ENCODE measurements at regions not wholly inside any gene's neighbourhood (a gene's known extent, or its start where the extent isn't known, plus 50 kb on each side); places are given as distances from the start of the nearest gene placed in this dataset.

DNA sequence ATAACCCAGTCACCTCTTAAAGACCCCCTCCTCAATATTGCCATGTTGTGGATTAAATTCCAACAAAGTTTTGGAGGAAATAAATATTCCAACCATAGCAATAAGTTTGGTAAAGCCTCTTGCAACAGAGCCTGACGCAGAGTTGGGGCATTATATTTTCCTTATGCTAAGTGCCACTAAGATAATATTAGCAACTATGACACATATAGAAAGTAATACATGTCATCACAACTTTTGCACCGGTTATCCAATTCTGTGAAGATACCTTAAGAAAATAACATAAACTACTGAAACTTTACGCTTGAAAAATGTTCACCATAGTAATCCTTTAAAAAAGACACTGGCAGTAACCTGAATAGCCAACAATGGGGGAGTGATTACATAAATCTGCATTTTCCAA is 52.2 kb upstream of the TRERF1 start:
- Histone ChIP-seq H3K27ac (ENCODE audit: control insufficient read depth, insufficient read depth) (no peak overlapping the region), H4K20me1 (ENCODE audit: control insufficient read depth, insufficient read depth) (no peaks in the 10 kb centered on the region), H3K4me1 (ENCODE audit: control insufficient read depth, insufficient read depth, low read length) (peaks cover 38% of the 10 kb centered on the region), H2AFZ (ENCODE audit: control insufficient read depth, low read depth, low read length) (no peak overlapping the region), H3K4me2 (ENCODE audit: control insufficient read depth, insufficient read depth) (peak overlapping the region; percentile 0; the same call in 1 of the 2 replicates), H3K4me3 (no peak overlapping the region), H3K36me3 (ENCODE audit: control insufficient read depth in 2 of 2, insufficient read depth in 2 of 2, low read length in 1 of 2) (no peaks in the 10 kb centered on the region), H3K9me3 (replicated peaks; ENCODE audit: control insufficient read depth, insufficient read depth, low read length) (no peaks in the 10 kb centered on the region; the same call in 2 of the 3 replicates), H3K9ac (ENCODE audit: control insufficient read depth, insufficient read depth, low read length) (no peak overlapping the region), H3K27me3 (replicated peaks in 1 of 2; ENCODE audit: control insufficient read depth in 2 of 2, insufficient read depth in 2 of 2, low read length in 1 of 2) (no peaks in the 10 kb centered on the region), H3K79me2 (ENCODE audit: control insufficient read depth, insufficient read depth, low read length) (no peaks in the 10 kb centered on the region)
- ChIA-PET SMC1A (ENCODE audit: uncharacterized antibody, unreplicated experiment) (interaction anchor here (0.8 to 5.2 kb wide), 8 partner anchors 17 to 243 kb away, joined by 3 to 48 read pairs (median 10); partner anchors contain the start of gene TRERF1), RAD21 (ENCODE audit: unreplicated experiment) (interaction anchor here (0.7 to 5.0 kb wide), 7 partner anchors 9 to 80 kb away, joined by 3 to 55 read pairs (median 6); partner anchors contain the start of gene TRERF1), CTCF (interaction anchor here (0.6 to 4.4 kb wide), 6 partner anchors 13 to 79 kb away, joined by 3 to 33 read pairs (median 16); no protein-coding TSS in a partner anchor), POLR2A (interaction anchor here (2.4 kb wide), 1 partner anchor 44 kb away, joined by 5 read pairs; no protein-coding TSS in a partner anchor)
- WGBS (ENCODE audit: insufficient coverage, insufficient replicate concordance, low lambda C conversion rate, missing lambda C conversion rate), result 1% methylated on average over 3 of the region's 3 CpGs
- DNase-seq (ENCODE audit: low read depth, low spot score) (no peak), FAIRE-seq (no peak), ATAC-seq (peak; percentile 61)
- intact Hi-C loops (cut with micrococcal nuclease; ENCODE audit: unreplicated experiment) (no loop called here), in situ Hi-C loops (cut with MboI) (no loop called here)
- no TSS peak for BruUV-seq (replicated peaks)
- TF ChIP-seq TCF7 (IDR thresholded peaks at IDR 0.05; ENCODE audit: borderline replicate concordance) (0 out of 2 replicates have a peak, but pooled peaks have one; percentile 18), YBX1 (IDR thresholded peaks at IDR 0.05) (no peak), JUNB (IDR thresholded peaks at IDR 0.05) (peak; percentile 96), MEF2B (IDR thresholded peaks at IDR 0.05; ENCODE audit: partially characterized antibody, poor library complexity, severe bottlenecking) (peak; percentile 68), MTA3 (IDR thresholded peaks at IDR 0.05; ENCODE audit: borderline replicate concordance, low read length) (0 out of 2 replicates have a peak, but pooled peaks have one; percentile 49), DPF2 (IDR thresholded peaks at IDR 0.05) (peak; percentile 47; the same call in 1 of the 2 replicates), ETV6 (conservative IDR thresholded peaks at IDR 0.05 in 1 of 2, IDR thresholded peaks at IDR 0.05 in 1 of 2; ENCODE audit: borderline replicate concordance in 1 of 2, low read depth in 1 of 2) (peak in 1 of 2 experiments; percentile 21; a peak in 1 of 4 replicates), MEF2A (IDR thresholded peaks at IDR 0.05; ENCODE audit: insufficient read depth, low read depth, low read length) (peak; percentile 93), NFIC (IDR thresholded peaks at IDR 0.05; ENCODE audit: low read depth, low read length) (peak; percentile 82), ZBED1 (IDR thresholded peaks at IDR 0.05; ENCODE audit: borderline replicate concordance) (0 out of 2 replicates have a peak, but pooled peaks have one; percentile 42), ATF7 (IDR thresholded peaks at IDR 0.05; ENCODE audit: low read depth) (peak; percentile 89), IRF4 (IDR thresholded peaks at IDR 0.05; ENCODE audit: low read depth, low read length) (peak; percentile 51; the same call in 1 of the 2 replicates), FOXM1 (IDR thresholded peaks at IDR 0.05; ENCODE audit: low read depth, low read length) (peak; percentile 56; the same call in 1 of the 2 replicates), EED (IDR thresholded peaks at IDR 0.05; ENCODE audit: low read depth) (peak; percentile 56; the same call in 1 of the 2 replicates), CREB1 (IDR thresholded peaks at IDR 0.05; ENCODE audit: low read depth) (peak; percentile 77; the same call in 1 of the 2 replicates), TBL1XR1 (IDR thresholded peaks at IDR 0.05; ENCODE audit: low read depth, low read length) (no peak)
- TF ChIP-seq, protein P1, sequence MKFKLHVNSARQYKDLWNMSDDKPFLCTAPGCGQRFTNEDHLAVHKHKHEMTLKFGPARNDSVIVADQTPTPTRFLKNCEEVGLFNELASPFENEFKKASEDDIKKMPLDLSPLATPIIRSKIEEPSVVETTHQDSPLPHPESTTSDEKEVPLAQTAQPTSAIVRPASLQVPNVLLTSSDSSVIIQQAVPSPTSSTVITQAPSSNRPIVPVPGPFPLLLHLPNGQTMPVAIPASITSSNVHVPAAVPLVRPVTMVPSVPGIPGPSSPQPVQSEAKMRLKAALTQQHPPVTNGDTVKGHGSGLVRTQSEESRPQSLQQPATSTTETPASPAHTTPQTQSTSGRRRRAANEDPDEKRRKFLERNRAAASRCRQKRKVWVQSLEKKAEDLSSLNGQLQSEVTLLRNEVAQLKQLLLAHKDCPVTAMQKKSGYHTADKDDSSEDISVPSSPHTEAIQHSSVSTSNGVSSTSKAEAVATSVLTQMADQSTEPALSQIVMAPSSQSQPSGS (IDR thresholded peaks at IDR 0.05; ENCODE audit: low read length), result peak; percentile 94
- TF ChIP-seq, protein P2, sequence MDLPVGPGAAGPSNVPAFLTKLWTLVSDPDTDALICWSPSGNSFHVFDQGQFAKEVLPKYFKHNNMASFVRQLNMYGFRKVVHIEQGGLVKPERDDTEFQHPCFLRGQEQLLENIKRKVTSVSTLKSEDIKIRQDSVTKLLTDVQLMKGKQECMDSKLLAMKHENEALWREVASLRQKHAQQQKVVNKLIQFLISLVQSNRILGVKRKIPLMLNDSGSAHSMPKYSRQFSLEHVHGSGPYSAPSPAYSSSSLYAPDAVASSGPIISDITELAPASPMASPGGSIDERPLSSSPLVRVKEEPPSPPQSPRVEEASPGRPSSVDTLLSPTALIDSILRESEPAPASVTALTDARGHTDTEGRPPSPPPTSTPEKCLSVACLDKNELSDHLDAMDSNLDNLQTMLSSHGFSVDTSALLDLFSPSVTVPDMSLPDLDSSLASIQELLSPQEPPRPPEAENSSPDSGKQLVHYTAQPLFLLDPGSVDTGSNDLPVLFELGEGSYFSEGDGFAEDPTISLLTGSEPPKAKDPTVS (IDR thresholded peaks at IDR 0.05; ENCODE audit: low read depth, low read length), result no peak
- TF ChIP-seq, protein P3, sequence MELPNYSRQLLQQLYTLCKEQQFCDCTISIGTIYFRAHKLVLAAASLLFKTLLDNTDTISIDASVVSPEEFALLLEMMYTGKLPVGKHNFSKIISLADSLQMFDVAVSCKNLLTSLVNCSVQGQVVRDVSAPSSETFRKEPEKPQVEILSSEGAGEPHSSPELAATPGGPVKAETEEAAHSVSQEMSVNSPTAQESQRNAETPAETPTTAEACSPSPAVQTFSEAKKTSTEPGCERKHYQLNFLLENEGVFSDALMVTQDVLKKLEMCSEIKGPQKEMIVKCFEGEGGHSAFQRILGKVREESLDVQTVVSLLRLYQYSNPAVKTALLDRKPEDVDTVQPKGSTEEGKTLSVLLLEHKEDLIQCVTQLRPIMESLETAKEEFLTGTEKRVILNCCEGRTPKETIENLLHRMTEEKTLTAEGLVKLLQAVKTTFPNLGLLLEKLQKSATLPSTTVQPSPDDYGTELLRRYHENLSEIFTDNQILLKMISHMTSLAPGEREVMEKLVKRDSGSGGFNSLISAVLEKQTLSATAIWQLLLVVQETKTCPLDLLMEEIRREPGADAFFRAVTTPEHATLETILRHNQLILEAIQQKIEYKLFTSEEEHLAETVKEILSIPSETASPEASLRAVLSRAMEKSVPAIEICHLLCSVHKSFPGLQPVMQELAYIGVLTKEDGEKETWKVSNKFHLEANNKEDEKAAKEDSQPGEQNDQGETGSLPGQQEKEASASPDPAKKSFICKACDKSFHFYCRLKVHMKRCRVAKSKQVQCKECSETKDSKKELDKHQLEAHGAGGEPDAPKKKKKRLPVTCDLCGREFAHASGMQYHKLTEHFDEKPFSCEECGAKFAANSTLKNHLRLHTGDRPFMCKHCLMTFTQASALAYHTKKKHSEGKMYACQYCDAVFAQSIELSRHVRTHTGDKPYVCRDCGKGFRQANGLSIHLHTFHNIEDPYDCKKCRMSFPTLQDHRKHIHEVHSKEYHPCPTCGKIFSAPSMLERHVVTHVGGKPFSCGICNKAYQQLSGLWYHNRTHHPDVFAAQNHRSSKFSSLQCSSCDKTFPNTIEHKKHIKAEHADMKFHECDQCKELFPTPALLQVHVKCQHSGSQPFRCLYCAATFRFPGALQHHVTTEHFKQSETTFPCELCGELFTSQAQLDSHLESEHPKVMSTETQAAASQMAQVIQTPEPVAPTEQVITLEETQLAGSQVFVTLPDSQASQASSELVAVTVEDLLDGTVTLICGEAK (IDR thresholded peaks at IDR 0.05; ENCODE audit: borderline replicate concordance), result no peak; the same call in 1 of the 2 replicates

Measured in GM12878 (cell line).